Caco-2 (cell line): ENCODE measurements at regions not wholly inside any gene's neighbourhood (a gene's known extent, or its start where the extent isn't known, plus 50 kb on each side); places are given as distances from the start of the nearest gene placed in this dataset.

ENCODE experiments used
- BruUV-seq: library from RNA; stranded (reverse); fragments of 400-500 nt; replicated peaks from 2 replicates; lab custom pipeline; 2021; lab: Mats Ljungman, UMichigan
- CTCF ChIA-PET: fragments of 300-600 bp; sonication (Branson Sonifier 250); formaldehyde crosslinking; loops from one replicate; lab custom pipeline; 2022; ENCODE audit warnings: antibody characterized with exemption; lab: Charles Lee
- POLR2A ChIA-PET: fragments of 300-600 bp; sonication (Branson Sonifier 250); formaldehyde crosslinking; loops from one replicate; lab custom pipeline; 2022; ENCODE audit warnings: antibody characterized with exemption; lab: Charles Lee
- DNase-seq, 2 experiments: peaks; one replicate each; pipeline versions ENCODE4 v3.0.0 to v3.0.0-alpha.2; 2020 to 2022
- H3K27me3 ChIP-seq: replicated peaks from 2 replicates; pipeline ENCODE4 v1.6.0; 2011; ENCODE audit warnings: low read length; ENCODE audit not compliant: control insufficient read depth, insufficient read depth
- H3K36me3 ChIP-seq: 2 replicates; pipeline ENCODE4 v1.5.1; 2011; ENCODE audit warnings: low read length; ENCODE audit not compliant: control insufficient read depth, insufficient read depth
- H3K4me1 ChIP-seq: fragments of 250-450 bp; sonication (Bioruptor Pico); 2 replicates; pipeline ENCODE4 v1.5.1; 2020; ENCODE audit warnings: mild to moderate bottlenecking
- H3K4me3 ChIP-seq: 2 replicates; pipeline ENCODE4 v1.5.1; 2011; ENCODE audit warnings: low read depth, mild to moderate bottlenecking, control low read depth, low read length
- H3K9me3 ChIP-seq: fragments of 250-450 bp; sonication (Bioruptor Pico); 2 replicates; pipeline ENCODE4 v1.5.1; 2020; ENCODE audit warnings: mild to moderate bottlenecking, moderate library complexity
- H3K27ac Mint-ChIP-seq: one replicate; pipeline ENCODE4 v1.8.0; 2022; ENCODE audit warnings: mixed read lengths; ENCODE audit not compliant: unreplicated experiment
- H3K27me3 Mint-ChIP-seq: one replicate; pipeline ENCODE4 v1.8.0; 2022; ENCODE audit warnings: mixed read lengths; ENCODE audit not compliant: insufficient read depth, unreplicated experiment
- H3K36me3 Mint-ChIP-seq: one replicate; pipeline ENCODE4 v1.8.0; 2022; ENCODE audit warnings: mild to moderate bottlenecking, mixed read lengths; ENCODE audit not compliant: insufficient read depth, unreplicated experiment
- H3K4me1 Mint-ChIP-seq: one replicate; pipeline ENCODE4 v1.8.0; 2022; ENCODE audit warnings: low read depth, mixed read lengths; ENCODE audit not compliant: unreplicated experiment
- H3K4me3 Mint-ChIP-seq: one replicate; pipeline ENCODE4 v1.8.0; 2022; ENCODE audit warnings: mild to moderate bottlenecking, moderate library complexity, mixed read lengths; ENCODE audit not compliant: unreplicated experiment
- H3K9me3 Mint-ChIP-seq: one replicate; pipeline ENCODE4 v1.8.0; 2022; ENCODE audit warnings: mixed read lengths; ENCODE audit not compliant: unreplicated experiment
- CTCF ChIP-seq, 2 experiments: fragments of 200-600 bp in 1 of 2; IDR thresholded peaks; 1 replicate in 1 of 2; 2 replicates in 1 of 2; pipeline versions ENCODE4 v1.5.1 to v1.8.0; 2011 to 2022; ENCODE audit warnings: antibody characterized with exemption in 1 of 2, control low read depth in 1 of 2, inconsistent platforms in 1 of 2, low read depth in 1 of 2, low read length in 1 of 2, mild to moderate bottlenecking in 1 of 2, moderate library complexity in 1 of 2; ENCODE audit not compliant: insufficient read depth in 1 of 2, severe bottlenecking in 1 of 2, unreplicated experiment in 1 of 2
- intact Hi-C: fragments of 100-400 bp; cut with micrococcal nuclease; formaldehyde crosslinking; loops from one replicate; pipeline ENCODE4 v1.10.0; 2022; ENCODE audit not compliant: unreplicated experiment

- Histone ChIP-seq H3K36me3 (no peaks in the 10 kb centered on the region), H3K4me1 (no peaks in the 10 kb centered on the region), H3K27me3 (no peaks in the 10 kb centered on the region), H3K4me3 (no peak overlapping the region), H3K9me3 (no peaks in the 10 kb centered on the region)
- no peak overlapping the region for H3K27ac Mint-ChIP-seq
- TF ChIP-seq CTCF (IDR thresholded peaks at IDR 0.05; ENCODE audit: insufficient read depth in 1 of 2, low read depth in 1 of 2, low read length in 1 of 2, severe bottlenecking in 1 of 2, unreplicated experiment in 1 of 2) = no peak
- H3K4me1 Mint-ChIP-seq = no peaks in the 10 kb centered on the region
- peaks cover 12% of the 10 kb centered on the region for H3K27me3 Mint-ChIP-seq
- H3K4me3 Mint-ChIP-seq = no peak overlapping the region
- H3K36me3 Mint-ChIP-seq = no peaks in the 10 kb centered on the region
- H3K9me3 Mint-ChIP-seq = no peaks in the 10 kb centered on the region
- ChIA-PET CTCF (no interaction called here), POLR2A (no interaction called here)
- intact Hi-C loops = no loop called here
- DNase-seq = no peak
- no TSS peak for BruUV-seq
Measured at GRCh38 chr13:108566413-108567170, 62.8 kb upstream of the MYO16 start.

GRCh38 chr13:108572782-108573211 is 56.6 kb upstream of the MYO16 start:
- BruUV-seq = no TSS peak
- no peaks in the 10 kb centered on the region for H3K36me3 Mint-ChIP-seq
- no peaks in the 10 kb centered on the region for H3K9me3 Mint-ChIP-seq
- POLR2A ChIA-PET = no interaction called here
- no peak overlapping the region for H3K4me3 ChIP-seq
- peaks cover 3% of the 10 kb centered on the region for H3K27me3 Mint-ChIP-seq
- H3K27me3 ChIP-seq = no peaks in the 10 kb centered on the region
- no peaks in the 10 kb centered on the region for H3K4me1 ChIP-seq
- intact Hi-C loops = no loop called here
- CTCF ChIA-PET = no interaction called here
- no peak overlapping the region for H3K27ac Mint-ChIP-seq
- DNase-seq = no peak
- no peaks in the 10 kb centered on the region for H3K9me3 ChIP-seq
- H3K36me3 ChIP-seq = no peaks in the 10 kb centered on the region
- no peak for TF ChIP-seq CTCF (IDR thresholded peaks at IDR 0.05; ENCODE audit: insufficient read depth in 1 of 2, low read depth in 1 of 2, low read length in 1 of 2, severe bottlenecking in 1 of 2, unreplicated experiment in 1 of 2)
- H3K4me1 Mint-ChIP-seq = no peaks in the 10 kb centered on the region
- no peak overlapping the region for H3K4me3 Mint-ChIP-seq

- POLR2A ChIA-PET = no interaction called here
- Histone ChIP-seq H3K36me3 (no peaks in the 10 kb centered on the region), H3K4me1 (no peaks in the 10 kb centered on the region), H3K9me3 (no peaks in the 10 kb centered on the region), H3K27me3 (no peaks in the 10 kb centered on the region), H3K4me3 (no peak overlapping the region)
- no TSS peak for BruUV-seq
- CTCF ChIA-PET = no interaction called here
- no peaks in the 10 kb centered on the region for H3K36me3 Mint-ChIP-seq
- no peaks in the 10 kb centered on the region for H3K9me3 Mint-ChIP-seq
- no peak overlapping the region for H3K27ac Mint-ChIP-seq
- H3K4me1 Mint-ChIP-seq = no peaks in the 10 kb centered on the region
- peaks cover 3% of the 10 kb centered on the region for H3K27me3 Mint-ChIP-seq
- no peak overlapping the region for H3K4me3 Mint-ChIP-seq
- no peak for DNase-seq
- intact Hi-C loops = no loop called here
- no peak for TF ChIP-seq CTCF (IDR thresholded peaks at IDR 0.05; ENCODE audit: insufficient read depth in 1 of 2, low read depth in 1 of 2, low read length in 1 of 2, severe bottlenecking in 1 of 2, unreplicated experiment in 1 of 2)
Measured at GRCh38 chr13:108573455-108573854, 56.0 kb upstream of the MYO16 start.
